ENCODE measurements at regions not wholly inside any gene's neighbourhood (a gene's known extent, or its start where the extent isn't known, plus 50 kb on each side); places are given as distances from the start of the nearest gene placed in this dataset.

DNA sequence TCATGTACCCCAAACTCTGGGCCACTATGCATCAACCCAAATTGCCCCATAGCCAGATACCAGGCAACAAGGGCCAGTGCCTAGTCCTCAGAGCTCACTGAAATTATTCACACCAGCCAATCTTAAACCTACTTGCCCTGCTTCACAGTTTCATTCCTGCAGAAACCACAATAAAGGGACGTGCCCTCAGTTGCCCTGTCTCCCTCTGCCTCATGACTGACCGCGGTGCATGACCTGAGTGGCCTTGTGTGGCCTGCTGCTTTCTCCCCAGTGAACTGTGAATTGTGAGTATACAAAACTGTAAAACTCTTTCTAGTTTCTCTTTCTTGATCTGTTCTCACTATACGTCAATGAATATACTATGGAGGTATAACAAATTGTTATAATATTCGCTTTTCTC lies 490.9 kb upstream of the MIS18BP1 start:
- no peak for DNase-seq
- no peaks in the 10 kb centered on the region for H3K4me1 ChIP-seq (ENCODE audit: control insufficient read depth, insufficient read depth, low read length)
- H3K18ac ChIP-seq (ENCODE audit: low read depth, low read length) = no peak overlapping the region
- ChIA-PET POLR2A (ENCODE audit: unreplicated experiment) (no interaction called here), CTCF (no interaction called here)
- no peak overlapping the region for H2AK9ac ChIP-seq (replicated peaks; ENCODE audit: low read depth, low read length, poor library complexity)
- H2BK120ac ChIP-seq (ENCODE audit: low read depth, low read length) = no peak overlapping the region
- H3K4ac ChIP-seq (ENCODE audit: low read depth, low read length) = no peak overlapping the region
- no peaks in the 10 kb centered on the region for H4K20me1 ChIP-seq (ENCODE audit: insufficient read depth, low read length)
- no peak overlapping the region for H3K4me3 ChIP-seq (ENCODE audit: insufficient read depth, low read depth, low read length)
- no peak overlapping the region for H3K23ac ChIP-seq (ENCODE audit: low read depth, low read length)
- H4K8ac ChIP-seq (ENCODE audit: low read depth in 2 of 2, low read length in 2 of 2) = no peak overlapping the region
- WGBS, 2 experiments (ENCODE audit: extremely low coverage in 2 of 2, insufficient read length in 1 of 2) = 0% methylated on average over 1 of the region's 5 CpGs; no CpG with 5 or more reads in 1 of the 2 experiments
- no peak overlapping the region for H2BK5ac ChIP-seq (ENCODE audit: low read depth, low read length, poor library complexity, severe bottlenecking)
- no peak overlapping the region for H2BK20ac ChIP-seq (ENCODE audit: low read depth, low read length)
- no peak overlapping the region for H3K14ac ChIP-seq (replicated peaks; ENCODE audit: low read depth, low read length)
- in situ Hi-C loops (cut with MboI; ENCODE audit: low sequenced_read_pairs) = no loop called here
- H2AK5ac ChIP-seq (ENCODE audit: low read depth, low read length) = no peak overlapping the region
- no TSS peak for BruUV-seq (replicated peaks)
- H3K9ac ChIP-seq (ENCODE audit: low read depth, low read length) = no peak overlapping the region
- H2AFZ ChIP-seq (replicated peaks; ENCODE audit: low read length, poor library complexity) = no peak overlapping the region
- no peak for ATAC-seq (ENCODE audit: low read depth)
- peaks cover 5% of the 10 kb centered on the region for H3K9me3 ChIP-seq (ENCODE audit: control insufficient read depth, insufficient read depth, low read length)
- no peaks in the 10 kb centered on the region for H3K79me1 ChIP-seq (ENCODE audit: low read depth in 1 of 2, low read length in 2 of 2)
- intact Hi-C loops (cut with micrococcal nuclease) = no loop called here
- no peak for TF ChIP-seq POLR2A (IDR thresholded peaks at IDR 0.05; ENCODE audit: low read depth, low read length)
- TF ChIP-seq NFE2L2 (IDR thresholded peaks at IDR 0.05; ENCODE audit: low read depth, low read length) = no peak
- TF ChIP-seq RCOR1 (IDR thresholded peaks at IDR 0.05; ENCODE audit: insufficient replicate concordance, low read length) = no peak
- no peak for TF ChIP-seq MXI1 (IDR thresholded peaks at IDR 0.05; ENCODE audit: borderline replicate concordance, low read depth, low read length)
- TF ChIP-seq, protein P1, sequence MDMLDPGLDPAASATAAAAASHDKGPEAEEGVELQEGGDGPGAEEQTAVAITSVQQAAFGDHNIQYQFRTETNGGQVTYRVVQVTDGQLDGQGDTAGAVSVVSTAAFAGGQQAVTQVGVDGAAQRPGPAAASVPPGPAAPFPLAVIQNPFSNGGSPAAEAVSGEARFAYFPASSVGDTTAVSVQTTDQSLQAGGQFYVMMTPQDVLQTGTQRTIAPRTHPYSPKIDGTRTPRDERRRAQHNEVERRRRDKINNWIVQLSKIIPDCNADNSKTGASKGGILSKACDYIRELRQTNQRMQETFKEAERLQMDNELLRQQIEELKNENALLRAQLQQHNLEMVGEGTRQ (IDR thresholded peaks at IDR 0.05; ENCODE audit: low read depth, low read length) = no peak
- TF ChIP-seq RAD21 (IDR thresholded peaks at IDR 0.05; ENCODE audit: low read length) = no peak
- TF ChIP-seq CHD1 (IDR thresholded peaks at IDR 0.05; ENCODE audit: low read depth, low read length) = no peak
- TF ChIP-seq BHLHE40 (IDR thresholded peaks at IDR 0.05; ENCODE audit: low read depth, low read length) = no peak
- no peak for TF ChIP-seq MAZ (IDR thresholded peaks at IDR 0.05; ENCODE audit: borderline replicate concordance, low read depth, low read length)
- no peaks in the 10 kb centered on the region for H3K9me1 ChIP-seq (ENCODE audit: insufficient read depth, low read length)
- H4K5ac ChIP-seq (ENCODE audit: low read depth, low read length) = no peak overlapping the region
- H3K56ac ChIP-seq (ENCODE audit: extremely low read depth, insufficient read depth, low read length) = no peak overlapping the region
- H3K27me3 ChIP-seq (ENCODE audit: control insufficient read depth, insufficient read depth, low read length) = no peaks in the 10 kb centered on the region
- no peak overlapping the region for H3K27ac ChIP-seq (ENCODE audit: insufficient read depth, low read length)
- H4K91ac ChIP-seq (ENCODE audit: insufficient read depth, low read depth, low read length) = no peak overlapping the region
- H2BK15ac ChIP-seq (ENCODE audit: low read depth, low read length) = no peak overlapping the region
- no peaks in the 10 kb centered on the region for H3K36me3 ChIP-seq (ENCODE audit: control insufficient read depth, insufficient read depth, low read length)
- dilution Hi-C loops (cut with HindIII; ENCODE audit: low sequenced_read_pairs, unreplicated experiment) = no loop called here
- H3K4me2 ChIP-seq (ENCODE audit: low read depth, low read length) = no peak overlapping the region
